ENCODE measurements at regions not wholly inside any gene's neighbourhood (a gene's known extent, or its start where the extent isn't known, plus 50 kb on each side); places are given as distances from the start of the nearest gene placed in this dataset.

- TF ChIP-seq CTCF (IDR thresholded peaks at IDR 0.05) = no peak
Observed at GRCh38 chr12:91687052-91688017, 458.3 kb downstream of the BTG1 start.

- TF ChIP-seq CTCF (IDR thresholded peaks at IDR 0.05) = no peak
Observed at GRCh38 chr12:91685917-91686316, 459.7 kb downstream of the BTG1 start.

GRCh38 chr12:91681751-91682150 lies 463.9 kb downstream of the BTG1 start:
- TF ChIP-seq CTCF (IDR thresholded peaks at IDR 0.05) = no peak

- no peak for TF ChIP-seq CTCF (IDR thresholded peaks at IDR 0.05)
Observed at GRCh38 chr12:91680864-91681263, 464.8 kb downstream of the BTG1 start.

- no peak for TF ChIP-seq CTCF (IDR thresholded peaks at IDR 0.05)
Observed at GRCh38 chr12:91677556-91677955, 468.1 kb downstream of the BTG1 start.

- no peak for TF ChIP-seq CTCF (IDR thresholded peaks at IDR 0.05)
Observed at GRCh38 chr12:91675401-91675800, 470.2 kb downstream of the BTG1 start.

GRCh38 chr12:91672130-91672529 lies 473.5 kb downstream of the BTG1 start:
- TF ChIP-seq CTCF (IDR thresholded peaks at IDR 0.05) = no peak
